ENCODE measurements at regions not wholly inside any gene's neighbourhood (a gene's known extent, or its start where the extent isn't known, plus 50 kb on each side); places are given as distances from the start of the nearest gene placed in this dataset.

DNA sequence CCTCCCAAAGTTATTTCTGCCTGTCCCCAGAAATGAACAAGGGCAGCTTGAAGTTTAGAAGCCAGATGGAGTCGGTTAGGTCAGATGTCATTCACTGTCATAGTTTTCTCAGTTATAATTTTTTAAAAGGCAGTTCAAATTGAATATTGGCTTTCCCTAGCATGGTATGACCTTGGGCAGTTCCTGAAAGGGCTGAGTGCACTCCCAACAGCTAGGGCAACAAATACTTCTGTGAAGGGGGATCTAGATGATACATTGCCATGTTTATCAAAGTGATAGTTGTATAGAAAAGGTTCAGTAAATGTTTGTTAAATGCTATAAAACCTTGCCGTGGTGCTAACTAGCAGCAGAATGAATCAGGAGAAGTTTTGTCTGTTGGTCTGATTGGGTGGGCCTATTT, 938.1 kb upstream of the GRIA3 start:
- ChIA-PET CTCF (no interaction called here), POLR2A (no interaction called here)
- no peaks in the 10 kb centered on the region for H3K9me3 ChIP-seq (ENCODE audit: control insufficient read depth, insufficient read depth, low read depth, low read length)
- in situ Hi-C loops (cut with HindIII; ENCODE audit: low pct_unique_long_range_greater_than_20kb, low sequenced_read_pairs), result no loop called here
- no peak for TF ChIP-seq SIN3A (IDR thresholded peaks at IDR 0.05; ENCODE audit: borderline replicate concordance, insufficient read depth, low read depth, low read length)
- TF ChIP-seq REST (IDR thresholded peaks at IDR 0.05; ENCODE audit: insufficient read depth in 1 of 2, low read depth in 2 of 2, low read length in 1 of 2), result no peak
- TF ChIP-seq POLR2AphosphoS5 (IDR thresholded peaks at IDR 0.05; ENCODE audit: low read depth, low read length), result no peak
- no peak for TF ChIP-seq CTCF (IDR thresholded peaks at IDR 0.05)
- no peak for TF ChIP-seq TCF7L2 (IDR thresholded peaks at IDR 0.05; ENCODE audit: low read depth, low read length)
- H3K4me3 ChIP-seq (ENCODE audit: low read depth in 2 of 2, low read length in 2 of 2), result no peak overlapping the region
- no TSS peak for BruUV-seq (replicated peaks)
- no peak overlapping the region for H3K27ac ChIP-seq (ENCODE audit: low read length)
- intact Hi-C loops (cut with micrococcal nuclease; ENCODE audit: unreplicated experiment), result no loop called here
- H3K4me1 ChIP-seq (ENCODE audit: control insufficient read depth, insufficient read depth, low read length), result no peaks in the 10 kb centered on the region
- H3K36me3 ChIP-seq (ENCODE audit: control insufficient read depth, insufficient read depth, low read length), result no peaks in the 10 kb centered on the region
- DNase-seq (ENCODE audit: low read depth, low spot score) (no peak), ATAC-seq (no peak)
- H3K27me3 ChIP-seq (ENCODE audit: control insufficient read depth, insufficient read depth, low read length), result no peaks in the 10 kb centered on the region

DNA sequence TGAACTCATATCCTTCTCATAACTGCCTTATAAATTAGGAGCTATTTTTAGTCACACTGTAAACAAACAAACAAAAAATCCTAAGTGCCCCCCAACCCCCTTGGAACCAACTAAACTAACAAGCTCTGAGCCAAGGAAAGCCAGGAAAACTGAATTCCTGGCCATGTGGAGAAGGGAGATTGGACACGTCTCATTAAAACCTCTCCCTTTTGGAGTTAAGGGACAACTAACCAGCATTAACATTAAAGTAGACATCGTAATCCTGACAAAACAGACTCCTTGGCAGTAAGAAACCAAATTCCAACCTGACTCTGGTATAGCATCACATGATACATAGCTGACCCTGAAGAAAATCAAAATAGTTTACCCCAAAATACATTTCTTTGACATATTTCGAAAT, 937.1 kb upstream of the GRIA3 start:
- Histone ChIP-seq H3K9me3 (ENCODE audit: control insufficient read depth, insufficient read depth, low read depth, low read length) (no peaks in the 10 kb centered on the region), H3K4me1 (ENCODE audit: control insufficient read depth, insufficient read depth, low read length) (no peaks in the 10 kb centered on the region), H3K36me3 (ENCODE audit: control insufficient read depth, insufficient read depth, low read length) (no peaks in the 10 kb centered on the region), H3K27ac (ENCODE audit: low read length) (no peak overlapping the region), H3K27me3 (ENCODE audit: control insufficient read depth, insufficient read depth, low read length) (no peaks in the 10 kb centered on the region), H3K4me3 (ENCODE audit: low read depth in 2 of 2, low read length in 2 of 2) (no peak overlapping the region)
- no peak for TF ChIP-seq SIN3A (IDR thresholded peaks at IDR 0.05; ENCODE audit: borderline replicate concordance, insufficient read depth, low read depth, low read length)
- no peak for TF ChIP-seq CTCF (IDR thresholded peaks at IDR 0.05)
- no peak for TF ChIP-seq POLR2AphosphoS5 (IDR thresholded peaks at IDR 0.05; ENCODE audit: low read depth, low read length)
- TF ChIP-seq TCF7L2 (IDR thresholded peaks at IDR 0.05; ENCODE audit: low read depth, low read length), result no peak
- no peak for TF ChIP-seq REST (IDR thresholded peaks at IDR 0.05; ENCODE audit: insufficient read depth in 1 of 2, low read depth in 2 of 2, low read length in 1 of 2)
- ChIA-PET POLR2A (no interaction called here), CTCF (no interaction called here)
- DNase-seq (ENCODE audit: low read depth, low spot score) (no peak), ATAC-seq (no peak)
- in situ Hi-C loops (cut with HindIII; ENCODE audit: low pct_unique_long_range_greater_than_20kb, low sequenced_read_pairs) (no loop called here), intact Hi-C loops (cut with micrococcal nuclease; ENCODE audit: unreplicated experiment) (no loop called here)
- no TSS peak for BruUV-seq (replicated peaks)

Data from Panc1 (cell line).